NCI-H1694 treated with DMSO at 0.1 percent for 48 hours (cell line): ENCODE measurements at regions not wholly inside any gene's neighbourhood (a gene's known extent, or its start where the extent isn't known, plus 50 kb on each side); places are given as distances from the start of the nearest gene placed in this dataset.
A peak's percentile ranks its signal among the peaks of the same experiment; 100 is the strongest.
"Not testable (repeated sequence)": the region's sequence is repeated elsewhere in the genome, so short reads cannot be mapped to it uniquely, and the experiment has no call there.

Experiments used
- DNase-seq: peaks from one replicate; lab custom pipeline; 2025; lab: John Stamatoyannopoulos, UW

GRCh38 chr14:85895603-85896002 lies 365.7 kb downstream of the FLRT2 start:
- DNase-seq = no peak

GRCh38 chr14:85892251-85892650 lies 362.3 kb downstream of the FLRT2 start:
- no peak for DNase-seq

- no peak for DNase-seq
Measured at GRCh38 chr14:85883966-85884365, 354.0 kb downstream of the FLRT2 start.

- DNase-seq = no peak
Measured at GRCh38 chr14:85883101-85883500, 353.2 kb downstream of the FLRT2 start.

- DNase-seq = no peak
Measured at GRCh38 chr14:85881935-85882334, 352.0 kb downstream of the FLRT2 start.

- DNase-seq = no peak
Measured at GRCh38 chr14:85878874-85879273, 348.9 kb downstream of the FLRT2 start.

GRCh38 chr14:85873006-85873405 lies 343.1 kb downstream of the FLRT2 start:
- no peak for DNase-seq

GRCh38 chr14:85867450-85867849 lies 337.5 kb downstream of the FLRT2 start:
- DNase-seq = no peak

GRCh38 chr14:85865701-85866100 lies 335.8 kb downstream of the FLRT2 start:
- DNase-seq = no peak

- no peak for DNase-seq
Measured at GRCh38 chr14:85858634-85859033, 328.7 kb downstream of the FLRT2 start.

GRCh38 chr14:85856430-85856829 lies 326.5 kb downstream of the FLRT2 start:
- DNase-seq = peak; percentile 39

GRCh38 chr14:85853996-85854526 lies 324.1 kb downstream of the FLRT2 start:
- DNase-seq = no peak

GRCh38 chr14:85852906-85853305 lies 323.0 kb downstream of the FLRT2 start:
- DNase-seq = no peak

GRCh38 chr14:85852123-85852522 lies 322.2 kb downstream of the FLRT2 start:
- not testable (repeated sequence) for DNase-seq

GRCh38 chr14:85830549-85830948 lies 300.6 kb downstream of the FLRT2 start:
- not testable (repeated sequence) for DNase-seq

GRCh38 chr14:85829601-85830000 lies 299.7 kb downstream of the FLRT2 start:
- not testable (repeated sequence) for DNase-seq

GRCh38 chr14:85824526-85824925 lies 294.6 kb downstream of the FLRT2 start:
- no peak for DNase-seq

- no peak for DNase-seq
Measured at GRCh38 chr14:85822236-85822635, 292.3 kb downstream of the FLRT2 start.

- DNase-seq = no peak
Measured at GRCh38 chr14:85817430-85817829, 287.5 kb downstream of the FLRT2 start.

GRCh38 chr14:85813040-85813439 lies 283.1 kb downstream of the FLRT2 start:
- DNase-seq = no peak

GRCh38 chr14:85811340-85811739 lies 281.4 kb downstream of the FLRT2 start:
- DNase-seq = no peak

- no peak for DNase-seq
Measured at GRCh38 chr14:85799668-85800067, 269.7 kb downstream of the FLRT2 start.

GRCh38 chr14:85798856-85799255 lies 268.9 kb downstream of the FLRT2 start:
- DNase-seq = no peak

GRCh38 chr14:85793533-85793932 lies 263.6 kb downstream of the FLRT2 start:
- no peak for DNase-seq

GRCh38 chr14:85789506-85789905 lies 259.6 kb downstream of the FLRT2 start:
- DNase-seq = no peak
